Esophagus muscularis mucosa (tissue), 4 donors: ENCODE measurements at regions not wholly inside any gene's neighbourhood (a gene's known extent, or its start where the extent isn't known, plus 50 kb on each side); places are given as distances from the start of the nearest gene placed in this dataset.

ENCODE experiments used
- DNase-seq: peaks from one replicate; pipeline ENCODE4 v3.0.0-alpha.2; 2017; ENCODE audit errors: extremely low spot score
- H3K27ac ChIP-seq, 4 donors: fragments of 200-600 bp; sonication (generic); replicated peaks in 1 of 4; 1 replicate in 3 of 4; 2 replicates in 1 of 4; pipeline ENCODE4 v1.5.1; 2016 to 2019; ENCODE audit warnings: mild to moderate bottlenecking in 1 of 4
- H3K27me3 ChIP-seq, 4 donors: fragments of 200-600 bp; sonication (generic); one replicate each; pipeline versions ENCODE4 v1.5.1 to v1.6.0; 2016 to 2019
- H3K36me3 ChIP-seq, 4 donors: fragments of 200-600 bp; sonication (generic); one replicate each; pipeline ENCODE4 v1.5.1; 2016 to 2019
- H3K4me1 ChIP-seq, 4 donors: fragments of 200-600 bp; sonication (generic); one replicate each; pipeline ENCODE4 v1.5.1; 2016 to 2019
- H3K4me3 ChIP-seq, 4 donors: fragments of 200-600 bp; sonication (generic); 1 replicate in 2 of 4; 2 replicates in 2 of 4; pipeline ENCODE4 v1.5.1; 2016 to 2019; ENCODE audit warnings: mild to moderate bottlenecking in 4 of 4, moderate library complexity in 1 of 4
- H3K9me3 ChIP-seq, 4 donors: fragments of 200-600 bp; sonication (generic); 1 replicate in 3 of 4; 2 replicates in 1 of 4; pipeline ENCODE4 v1.5.1; 2016 to 2019
- CTCF ChIP-seq, 3 experiments: fragments of 200-600 bp in 2 of 3; fragments of 450-650 bp in 1 of 3; sonication (generic) in 2 of 3; IDR thresholded peaks; one replicate each; pipeline ENCODE4 v1.5.1; 2017 to 2019; ENCODE audit warnings: antibody characterized with exemption in 3 of 3, mild to moderate bottlenecking in 2 of 3, moderate library complexity in 1 of 3
- EP300 ChIP-seq: sonication (generic); formaldehyde crosslinking; IDR thresholded peaks from one replicate; pipeline ENCODE4 v1.6.1; 2017; ENCODE audit warnings: antibody characterized with exemption
- POLR2A ChIP-seq: fragments of 450-650 bp; IDR thresholded peaks from one replicate; pipeline ENCODE4 v1.6.1; 2017; ENCODE audit warnings: antibody characterized with exemption, moderate library complexity, mild to moderate bottlenecking, low read depth
- POLR2AphosphoS5 ChIP-seq, 2 donors: sonication (generic); formaldehyde crosslinking; IDR thresholded peaks; one replicate each; pipeline ENCODE4 v1.6.1; 2017; ENCODE audit warnings: antibody characterized with exemption in 2 of 2
- WGBS: methylation state at CpG from one replicate; pipeline ENCODE4 v1.1.5; 2018; 5-methylcytosine and 5-hydroxymethylcytosine counted together
- intact Hi-C: fragments of 100-400 bp; cut with DNase I; formaldehyde crosslinking; loops from one replicate; pipeline ENCODE4 v1.15.1; 2023

- DNase-seq = no peak
- Histone ChIP-seq H3K27me3 (no peaks in the 10 kb centered on the region), H3K9me3 (no peaks in the 10 kb centered on the region), H3K4me3 (no peak overlapping the region), H3K36me3 (no peaks in the 10 kb centered on the region), H3K27ac (no peak overlapping the region), H3K4me1 (peaks cover 2 to 9% (median 5%) of the 10 kb centered on the region in 4 donors)
- intact Hi-C loops = no loop called here
- 58% methylated on average over 4 of the region's 4 CpGs for WGBS
- TF ChIP-seq EP300 (no peak), POLR2A (no peak), CTCF (IDR thresholded peaks at IDR 0.05) (no peak), POLR2AphosphoS5 (IDR thresholded peaks at IDR 0.05) (no peak)
These were observed 61.3 kb upstream of the METAP2 start for GRCh38 chr12:95412482-95413311.

DNA sequence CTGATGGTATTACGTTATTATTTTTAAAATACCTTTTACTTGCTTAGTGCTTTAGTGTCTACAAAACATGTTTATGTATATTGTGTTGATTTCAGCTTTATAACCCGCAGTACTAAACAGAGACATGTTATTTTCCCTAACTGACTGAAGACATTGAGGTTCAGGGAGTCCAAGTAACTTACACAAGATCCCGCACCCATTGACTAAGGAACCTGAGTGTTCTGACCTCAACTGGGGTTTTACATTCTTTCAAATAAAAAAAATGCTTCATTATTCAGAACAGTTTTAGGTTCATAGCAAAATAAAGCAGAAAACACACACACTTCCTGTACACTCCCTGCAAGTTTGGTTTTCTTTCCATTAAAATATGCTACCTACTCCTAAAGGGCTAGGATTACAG lies 60.4 kb upstream of the METAP2 start:
- DNase-seq = no peak
- Histone ChIP-seq H3K4me1 (peaks cover 9 to 18% (median 11%) of the 10 kb centered on the region in 4 donors), H3K36me3 (no peaks in the 10 kb centered on the region), H3K27me3 (no peaks in the 10 kb centered on the region), H3K4me3 (no peak overlapping the region), H3K9me3 (no peaks in the 10 kb centered on the region), H3K27ac (no peak overlapping the region)
- intact Hi-C loops = no loop called here
- WGBS = 95% methylated on average over 3 of the region's 3 CpGs
- TF ChIP-seq EP300 = no peak
- TF ChIP-seq POLR2AphosphoS5 (IDR thresholded peaks at IDR 0.05) = no peak
- no peak for TF ChIP-seq POLR2A
- TF ChIP-seq CTCF (IDR thresholded peaks at IDR 0.05) = no peak

GRCh38 chr12:95415451-95415850 lies 58.5 kb upstream of the METAP2 start:
- WGBS = 74% methylated on average over 1 of the region's 1 CpG
- H3K9me3 ChIP-seq = no peaks in the 10 kb centered on the region
- no peaks in the 10 kb centered on the region for H3K27me3 ChIP-seq
- DNase-seq = no peak
- H3K27ac ChIP-seq = no peak overlapping the region
- peaks cover 9 to 19% (median 13%) of the 10 kb centered on the region in 4 donors for H3K4me1 ChIP-seq
- no peaks in the 10 kb centered on the region for H3K36me3 ChIP-seq
- no peak overlapping the region for H3K4me3 ChIP-seq
- no peak for TF ChIP-seq CTCF (IDR thresholded peaks at IDR 0.05)
- intact Hi-C loops = no loop called here

DNA sequence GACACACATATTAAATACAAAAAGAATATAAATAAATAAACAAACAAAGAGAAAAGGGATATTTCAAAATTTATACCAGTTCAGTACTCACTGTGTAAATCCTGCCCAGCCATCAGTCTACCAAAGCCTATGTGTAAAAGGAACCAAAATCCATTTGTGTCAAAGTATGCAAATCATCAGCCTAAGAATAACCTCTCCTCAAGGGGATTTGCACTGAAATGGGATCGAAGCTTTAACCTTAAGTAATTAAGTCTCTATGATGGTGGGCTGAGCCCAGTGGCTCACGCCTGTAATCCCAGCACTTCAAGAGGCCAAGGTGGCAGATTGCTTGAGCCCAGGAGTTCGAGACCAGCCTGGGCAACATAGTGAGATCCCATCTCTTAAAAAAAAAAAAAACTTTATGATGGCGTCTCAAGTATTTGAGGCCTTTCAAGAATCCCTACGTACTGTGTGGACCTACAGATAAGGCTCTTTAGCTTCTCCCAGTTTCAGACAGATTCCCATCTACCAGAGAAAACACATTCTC lies 57.8 kb upstream of the METAP2 start:
- no peak for DNase-seq
- Histone ChIP-seq H3K9me3 (no peaks in the 10 kb centered on the region), H3K27me3 (no peaks in the 10 kb centered on the region), H3K36me3 (no peaks in the 10 kb centered on the region), H3K4me3 (no peak overlapping the region), H3K4me1 (peaks cover 9 to 19% (median 13%) of the 10 kb centered on the region in 4 donors), H3K27ac (no peak overlapping the region)
- intact Hi-C loops = no loop called here
- 75% methylated on average over 5 of the region's 5 CpGs for WGBS
- TF ChIP-seq EP300 (no peak), POLR2AphosphoS5 (IDR thresholded peaks at IDR 0.05) (no peak), POLR2A (no peak), CTCF (IDR thresholded peaks at IDR 0.05) (no peak)
